H1 (cell line): ENCODE measurements at regions not wholly inside any gene's neighbourhood (a gene's known extent, or its start where the extent isn't known, plus 50 kb on each side); places are given as distances from the start of the nearest gene placed in this dataset.

Experiments
- CTCF ChIA-PET: fragments of 300-600 bp; sonication (Branson Sonifier 250); formaldehyde crosslinking; loops from one replicate; lab custom pipeline; 2021; ENCODE audit not compliant: partially characterized antibody; lab: Charles Lee
- POLR2A ChIA-PET: fragments of 300-600 bp; sonication (Branson Sonifier 250); formaldehyde crosslinking; loops from one replicate; lab custom pipeline; 2021; ENCODE audit warnings: inconsistent platforms; ENCODE audit not compliant: partially characterized antibody; lab: Charles Lee
- DNase-seq, 2 experiments: peaks; one replicate each; pipeline versions ENCODE4 v3.0.0 to v3.0.0-alpha.2; 2010 to 2022; ENCODE audit warnings: low spot score in 2 of 2, low read depth in 1 of 2, mixed read lengths in 1 of 2
- FAIRE-seq: peaks from 2 replicates; lab custom pipeline; 2011; peaks lifted over from hg19 to GRCh38; lab: Jason Lieb, UNC
- H2AFZ ChIP-seq: 2 replicates; pipeline ENCODE4 v1.8.1; 2012; ENCODE audit warnings: low read length, inconsistent platforms
- H2AK5ac ChIP-seq: 2 replicates; pipeline ENCODE4 v1.6.1; 2013; ENCODE audit warnings: low read depth, low read length
- H2BK120ac ChIP-seq: replicated peaks from 2 replicates; pipeline ENCODE3; 2013; ENCODE audit warnings: low read depth, low read length, inconsistent platforms
- H2BK12ac ChIP-seq: 2 replicates; pipeline ENCODE4 v1.6.1; 2013; ENCODE audit warnings: low read depth, low read length
- H2BK15ac ChIP-seq: 2 replicates; pipeline ENCODE4 v1.6.1; 2013; ENCODE audit warnings: low read length
- H2BK20ac ChIP-seq: 2 replicates; pipeline ENCODE4 v1.6.1; 2013; ENCODE audit warnings: low read length
- H2BK5ac ChIP-seq: 2 replicates; pipeline ENCODE4 v1.6.1; 2013; ENCODE audit warnings: low read depth, low read length
- H3K14ac ChIP-seq: 2 replicates; pipeline ENCODE4 v1.6.1; 2013; ENCODE audit warnings: inconsistent platforms; ENCODE audit not compliant: insufficient read length
- H3K18ac ChIP-seq: 2 replicates; pipeline ENCODE4 v1.6.1; 2013; ENCODE audit warnings: low read length; ENCODE audit errors: extremely low read depth
- H3K23ac ChIP-seq: 2 replicates; pipeline ENCODE4 v1.6.1; 2013; ENCODE audit warnings: inconsistent platforms; ENCODE audit not compliant: insufficient read length
- H3K23me2 ChIP-seq: 2 replicates; pipeline ENCODE4 v1.6.1; 2013; ENCODE audit warnings: low read depth, low read length
- H3K27ac ChIP-seq: 2 replicates; pipeline ENCODE4 v1.6.1; 2011; ENCODE audit warnings: low read depth, low read length, inconsistent platforms
- H3K27me3 ChIP-seq, 4 experiments: replicated peaks in 1 of 4; 1 replicate in 1 of 4; 2 replicates in 3 of 4; pipeline versions ENCODE4 v1.6.1 to v1.8.1; 2011 to 2013; ENCODE audit warnings: low read length in 3 of 4, mild to moderate bottlenecking in 3 of 4, inconsistent platforms in 2 of 4, mixed read lengths in 2 of 4, moderate library complexity in 1 of 4; ENCODE audit not compliant: control insufficient read depth in 3 of 4, insufficient read depth in 3 of 4; ENCODE audit errors: extremely low read depth in 1 of 4
- H3K36me3 ChIP-seq, 4 experiments: 2 replicates each; pipeline versions ENCODE4 v1.6.1 to v1.8.1; 2011 to 2013; ENCODE audit warnings: mild to moderate bottlenecking in 4 of 4, low read length in 3 of 4, moderate library complexity in 2 of 4, control low read depth in 1 of 4, inconsistent platforms in 1 of 4; ENCODE audit not compliant: insufficient read depth in 4 of 4, control insufficient read depth in 2 of 4
- H3K4ac ChIP-seq: replicated peaks from 2 replicates; pipeline ENCODE3; 2013; ENCODE audit warnings: low read length, low read depth, mixed read lengths, inconsistent platforms; ENCODE audit not compliant: insufficient read length
- H3K4me1 ChIP-seq, 4 experiments: replicated peaks in 1 of 4; 1 replicate in 1 of 4; 2 replicates in 3 of 4; pipeline versions ENCODE4 v1.6.1 to v1.8.1; 2011 to 2013; ENCODE audit warnings: low read length in 3 of 4, inconsistent platforms in 2 of 4, mixed read lengths in 1 of 4; ENCODE audit not compliant: insufficient read depth in 4 of 4, control insufficient read depth in 3 of 4
- H3K4me2 ChIP-seq, 2 experiments: 2 replicates each; pipeline versions ENCODE4 v1.6.1 to v1.8.1; 2011 to 2013; ENCODE audit warnings: low read depth in 2 of 2, low read length in 2 of 2, control low read depth in 1 of 2, inconsistent platforms in 1 of 2, mild to moderate bottlenecking in 1 of 2; ENCODE audit not compliant: insufficient read depth in 1 of 2
- H3K4me3 ChIP-seq, 4 experiments: fragments of 200-600, 300-600 bp in 1 of 4; sonication (generic), shearing (Covaris generic), sonication (Bioruptor Twin) in 1 of 4; 2 replicates each; pipeline versions ENCODE4 v1.5.1 to v1.8.1; 2011 to 2016; ENCODE audit warnings: low read length in 4 of 4, low read depth in 3 of 4, control low read depth in 2 of 4, inconsistent platforms in 2 of 4, mild to moderate bottlenecking in 2 of 4, mixed read lengths in 1 of 4, moderate library complexity in 1 of 4; ENCODE audit not compliant: insufficient read depth in 2 of 4; ENCODE audit errors: extremely low read depth in 1 of 4
- H3K56ac ChIP-seq: replicated peaks from 2 replicates; pipeline ENCODE3; 2013; ENCODE audit warnings: low read depth, mild to moderate bottlenecking, mixed read lengths, low read length, inconsistent platforms; ENCODE audit not compliant: insufficient read length
- H3K79me1 ChIP-seq: 2 replicates; pipeline ENCODE4 v1.6.1; 2013; ENCODE audit warnings: low read depth, low read length, control low read depth
- H3K79me2 ChIP-seq, 2 experiments: 2 replicates each; pipeline versions ENCODE4 v1.6.1 to v1.8.1; 2012 to 2013; ENCODE audit warnings: low read length in 2 of 2, mild to moderate bottlenecking in 2 of 2, inconsistent platforms in 1 of 2; ENCODE audit not compliant: insufficient read depth in 2 of 2, control insufficient read depth in 1 of 2
- H3K9ac ChIP-seq, 4 experiments: replicated peaks in 1 of 4; 1 replicate in 1 of 4; 2 replicates in 3 of 4; pipeline versions ENCODE4 v1.6.1 to v1.8.1; 2011 to 2013; ENCODE audit warnings: low read depth in 3 of 4, low read length in 3 of 4, control low read depth in 2 of 4, mild to moderate bottlenecking in 2 of 4, moderate library complexity in 2 of 4, inconsistent platforms in 1 of 4; ENCODE audit errors: extremely low read depth in 1 of 4
- H3K9me3 ChIP-seq, 2 experiments: 2 replicates each; pipeline versions ENCODE4 v1.6.1 to v1.8.1; 2012 to 2013; ENCODE audit warnings: mild to moderate bottlenecking in 2 of 2, moderate library complexity in 2 of 2, control low read depth in 1 of 2, inconsistent platforms in 1 of 2, low read depth in 1 of 2, low read length in 1 of 2, mixed read lengths in 1 of 2; ENCODE audit not compliant: insufficient read depth in 2 of 2
- H4K20me1 ChIP-seq, 2 experiments: replicated peaks in 1 of 2; 2 replicates each; pipeline versions ENCODE3 to v1.8.1; 2011 to 2013; ENCODE audit warnings: inconsistent platforms in 2 of 2, low read length in 2 of 2, mild to moderate bottlenecking in 1 of 2; ENCODE audit not compliant: insufficient read depth in 2 of 2, control insufficient read depth in 1 of 2
- H4K5ac ChIP-seq: 2 replicates; pipeline ENCODE4 v1.6.1; 2013; ENCODE audit warnings: low read length, low read depth, mixed read lengths, inconsistent platforms; ENCODE audit not compliant: insufficient read length
- H4K8ac ChIP-seq: 2 replicates; pipeline ENCODE4 v1.8.0; 2013; ENCODE audit warnings: mild to moderate bottlenecking, moderate library complexity, low read length, inconsistent platforms; ENCODE audit not compliant: insufficient read depth; ENCODE audit errors: extremely low read depth
- H4K91ac ChIP-seq: replicated peaks from 2 replicates; pipeline ENCODE3; 2013; ENCODE audit warnings: low read length, mixed read lengths, inconsistent platforms; ENCODE audit not compliant: insufficient read length
- ASH2L ChIP-seq: fragments of 200-600, 300-600 bp; sonication (generic); IDR thresholded peaks from one replicate; pipeline ENCODE4 v1.7.1; 2017; ENCODE audit warnings: low read length
- BACH1 ChIP-seq: IDR thresholded peaks from 2 replicates; pipeline ENCODE4 v1.6.1; 2012; ENCODE audit warnings: low read length, improper control_type of control experiment
- POLR2A ChIP-seq, 2 experiments: IDR thresholded peaks; 1 replicate in 1 of 2; 2 replicates in 1 of 2; pipeline ENCODE4 v1.6.1; 2011; ENCODE audit warnings: low read depth in 2 of 2, low read length in 2 of 2, mild to moderate bottlenecking in 2 of 2; ENCODE audit errors: control extremely low read depth in 1 of 2
- SIRT6 ChIP-seq: IDR thresholded peaks from one replicate; pipeline ENCODE4 v1.7.1; 2012; ENCODE audit warnings: low read length, inconsistent platforms
- SIX5 ChIP-seq: IDR thresholded peaks from 2 replicates; pipeline ENCODE4 v1.6.1; 2011; ENCODE audit warnings: mild to moderate bottlenecking, low read depth, low read length
- SP1 ChIP-seq: IDR thresholded peaks from 2 replicates; pipeline ENCODE4 v1.6.1; 2011; ENCODE audit warnings: low read depth, low read length
- SP4 ChIP-seq: IDR thresholded peaks from 2 replicates; pipeline ENCODE4 v1.6.1; 2012; ENCODE audit warnings: low read length, inconsistent platforms
- SRF ChIP-seq: IDR thresholded peaks from 2 replicates; pipeline ENCODE4 v1.6.1; 2011; ENCODE audit warnings: mild to moderate bottlenecking, low read depth, low read length, moderate library complexity
- WGBS, 2 experiments: shearing (Covaris generic) in 1 of 2; methylation state at CpG; one replicate each; pipeline versions ENCODE4 v1.1.6 to v1.1.7; 2013 to 2015; ENCODE audit warnings: low lambda C conversion rate in 2 of 2, mixed read lengths in 2 of 2, inconsistent platforms in 1 of 2, low coverage in 1 of 2, missing lambda C conversion rate in 1 of 2; ENCODE audit not compliant: insufficient replicate concordance in 2 of 2, insufficient coverage in 1 of 2, insufficient read length in 1 of 2; ENCODE audit errors: extremely low coverage in 1 of 2, missing lambda C conversion rate in 1 of 2; 5-methylcytosine and 5-hydroxymethylcytosine counted together
- TF ChIP-seq, protein P1 (sequence below): IDR thresholded peaks from 2 replicates; pipeline ENCODE4 v1.6.1; 2012; ENCODE audit warnings: inconsistent platforms

DNA sequence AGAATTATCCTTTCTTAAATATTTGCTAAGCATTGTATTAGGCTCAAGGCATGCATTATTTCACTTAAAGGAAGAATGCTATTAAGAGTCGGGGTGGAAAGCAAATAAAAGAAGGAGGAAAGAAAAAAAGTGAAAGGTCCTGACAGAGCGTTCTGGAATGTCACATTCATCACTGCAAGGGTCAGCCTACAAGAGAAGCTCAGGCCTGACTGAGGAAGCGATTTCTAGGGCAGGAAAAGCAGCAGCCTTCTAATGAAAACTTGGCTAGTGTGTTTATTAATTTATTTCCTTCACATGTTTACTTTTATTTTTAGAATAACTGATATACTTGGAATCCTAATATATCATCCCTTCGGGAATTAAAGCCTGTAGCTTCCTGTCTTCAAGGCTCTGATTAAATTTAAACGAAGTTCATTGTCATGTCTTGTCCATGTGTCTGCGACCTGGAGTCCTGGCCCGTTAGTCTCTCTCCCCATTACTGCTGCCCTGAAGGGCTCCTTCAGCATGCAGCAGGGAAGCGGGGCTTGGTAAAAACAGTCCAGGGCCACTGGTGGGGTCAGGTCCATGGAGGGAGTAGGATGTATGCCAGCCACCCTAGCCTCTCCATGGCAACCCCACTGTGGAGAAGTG lies 119.2 kb upstream of the CCDC68 start:
- Histone ChIP-seq H3K18ac (no peak overlapping the region), H2BK20ac (no peak overlapping the region), H3K36me3 (no peaks in the 10 kb centered on the region), H4K20me1 (no peaks in the 10 kb centered on the region), H3K9ac (no peak overlapping the region), H2AFZ (no peak overlapping the region), H3K4me3 (no peak overlapping the region), H3K4me1 (no peaks in the 10 kb centered on the region; a peak in 1 of 7 replicates), H3K56ac (no peak overlapping the region), H4K5ac (no peak overlapping the region), H2AK5ac (no peak overlapping the region), H4K8ac (peak overlapping the region; percentile 90), H3K23ac (no peak overlapping the region), H2BK5ac (no peak overlapping the region), H4K91ac (no peak overlapping the region), H2BK15ac (no peak overlapping the region), H3K14ac (no peak overlapping the region), H3K9me3 (no peaks in the 10 kb centered on the region), H3K79me2 (no peaks in the 10 kb centered on the region), H3K23me2 (no peaks in the 10 kb centered on the region), H3K27me3 (no peaks in the 10 kb centered on the region), H2BK12ac (no peak overlapping the region; the same call in 1 of the 2 replicates), H2BK120ac (no peak overlapping the region), H3K79me1 (no peaks in the 10 kb centered on the region; the same call in 1 of the 2 replicates), H3K4me2 (no peak overlapping the region), H3K4ac (no peak overlapping the region), H3K27ac (no peak overlapping the region)
- CTCF ChIA-PET = interaction anchor here (1.2 kb wide), 1 partner anchor 15 kb away, joined by 3 read pairs; no protein-coding TSS in a partner anchor
- no peak for FAIRE-seq
- POLR2A ChIA-PET = no interaction called here
- WGBS, 2 experiments = 85% methylated on average over 8 of the region's 8 CpGs; no CpG with 5 or more reads in 1 of the 2 experiments
- DNase-seq = no peak
- TF ChIP-seq POLR2A (IDR thresholded peaks at IDR 0.05; ENCODE audit: control extremely low read depth in 1 of 2, low read depth in 2 of 2, low read length in 2 of 2) (no peak), SIX5 (no peak), SRF (no peak), SP1 (no peak), BACH1 (no peak), SP4 (no peak), SIRT6 (no peak), ASH2L (no peak)
- TF ChIP-seq, protein P1, sequence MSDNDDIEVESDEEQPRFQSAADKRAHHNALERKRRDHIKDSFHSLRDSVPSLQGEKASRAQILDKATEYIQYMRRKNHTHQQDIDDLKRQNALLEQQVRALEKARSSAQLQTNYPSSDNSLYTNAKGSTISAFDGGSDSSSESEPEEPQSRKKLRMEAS = no peak
